Stimulated activated CD8-positive, alpha-beta memory T cell treated with anti-CD3 and anti-CD28 coated beads, Interleukin-4, amount 100 ng/mL, for 48 hours (primary cell): ENCODE measurements at regions not wholly inside any gene's neighbourhood (a gene's known extent, or its start where the extent isn't known, plus 50 kb on each side); places are given as distances from the start of the nearest gene placed in this dataset.

Experiments used
- DNase-seq: peaks from one replicate; pipeline ENCODE4 v3.0.0-alpha.2; 2020

- DNase-seq: no peak
These were observed 321.6 kb upstream of the TENM4 start for GRCh38 chr11:79762279-79762921.

GRCh38 chr11:79758325-79758724 lies 317.5 kb upstream of the TENM4 start:
- DNase-seq: no peak

- no peak for DNase-seq
These were observed 306.6 kb upstream of the TENM4 start for GRCh38 chr11:79747406-79747805.

GRCh38 chr11:79744941-79745340 lies 304.1 kb upstream of the TENM4 start:
- DNase-seq: no peak

- no peak for DNase-seq
These were observed 301.3 kb upstream of the TENM4 start for GRCh38 chr11:79742176-79742575.

GRCh38 chr11:79739591-79739990 lies 298.8 kb upstream of the TENM4 start:
- DNase-seq: no peak

- DNase-seq: no peak
These were observed 286.4 kb upstream of the TENM4 start for GRCh38 chr11:79727221-79727620.

- no peak for DNase-seq
These were observed 279.3 kb upstream of the TENM4 start for GRCh38 chr11:79720115-79720514.

- DNase-seq: no peak
These were observed 267.6 kb upstream of the TENM4 start for GRCh38 chr11:79708319-79708932.

- no peak for DNase-seq
These were observed 264.8 kb upstream of the TENM4 start for GRCh38 chr11:79705648-79706047.

- no peak for DNase-seq
These were observed 261.5 kb upstream of the TENM4 start for GRCh38 chr11:79702303-79702702.

GRCh38 chr11:79699246-79699645 lies 258.4 kb upstream of the TENM4 start:
- no peak for DNase-seq

- no peak for DNase-seq
These were observed 257.1 kb upstream of the TENM4 start for GRCh38 chr11:79697905-79698304.

- no peak for DNase-seq
These were observed 253.5 kb upstream of the TENM4 start for GRCh38 chr11:79694368-79694767.

- DNase-seq: no peak
These were observed 250.6 kb upstream of the TENM4 start for GRCh38 chr11:79691445-79691844.

GRCh38 chr11:79686703-79687419 lies 246.0 kb upstream of the TENM4 start:
- DNase-seq: no peak

- DNase-seq: no peak
These were observed 243.1 kb upstream of the TENM4 start for GRCh38 chr11:79683930-79684329.

- no peak for DNase-seq
These were observed 238.1 kb upstream of the TENM4 start for GRCh38 chr11:79678780-79679452.

- DNase-seq: no peak
These were observed 235.6 kb upstream of the TENM4 start for GRCh38 chr11:79676396-79676795.

GRCh38 chr11:79675081-79675480 lies 234.3 kb upstream of the TENM4 start:
- no peak for DNase-seq

GRCh38 chr11:79672786-79673185 lies 232.0 kb upstream of the TENM4 start:
- DNase-seq: no peak

GRCh38 chr11:79671401-79671800 lies 230.6 kb upstream of the TENM4 start:
- DNase-seq: no peak

- no peak for DNase-seq
These were observed 230.1 kb upstream of the TENM4 start for GRCh38 chr11:79670882-79671281.

GRCh38 chr11:79668575-79668974 lies 227.7 kb upstream of the TENM4 start:
- no peak for DNase-seq
